Naive thymus-derived CD4-positive, alpha-beta T cell (primary cell): ENCODE measurements at regions not wholly inside any gene's neighbourhood (a gene's known extent, or its start where the extent isn't known, plus 50 kb on each side); places are given as distances from the start of the nearest gene placed in this dataset.

Experiments used
- ATAC-seq: fragments of 150-1000 bp; cut with Tn5 transposase; 2 replicates; pipeline ENCODE4 v1.10.0; 2021; ENCODE audit warnings: mild to moderate bottlenecking, moderate library complexity
- CTCF ChIA-PET: fragments of 350-600 bp; sonication (Branson Sonifier 250); formaldehyde crosslinking; loops from one replicate; lab custom pipeline; 2021; ENCODE audit warnings: antibody characterized with exemption; lab: Charles Lee
- POLR2A ChIA-PET: fragments of 350-600 bp; sonication (Branson Sonifier 250); formaldehyde crosslinking; loops from one replicate; lab custom pipeline; 2021; ENCODE audit warnings: antibody characterized with exemption, inconsistent platforms; lab: Charles Lee
- DNase-seq, 9 donors: peaks; one replicate each; pipeline versions ENCODE4 v3.0.0 to v3.0.0-alpha.2; 2020 to 2022; ENCODE audit warnings: mixed read lengths in 1 of 9
- H3K27ac ChIP-seq: one replicate; pipeline ENCODE4 v1.7.0; 2013; ENCODE audit warnings: mild to moderate bottlenecking, low read depth, low read length, moderate library complexity
- H3K27me3 ChIP-seq, 2 donors: one replicate each; pipeline ENCODE4 v1.7.0; 2013; ENCODE audit warnings: low read length in 2 of 2, mild to moderate bottlenecking in 2 of 2, moderate library complexity in 2 of 2; ENCODE audit not compliant: control insufficient read depth in 2 of 2, insufficient read depth in 2 of 2
- H3K36me3 ChIP-seq, 3 experiments: 1 replicate in 2 of 3; 2 replicates in 1 of 3; pipeline ENCODE4 v1.7.0; 2013; ENCODE audit warnings: low read length in 3 of 3, mild to moderate bottlenecking in 3 of 3, moderate library complexity in 1 of 3; ENCODE audit not compliant: insufficient read depth in 3 of 3, control insufficient read depth in 2 of 3
- H3K4me1 ChIP-seq, 2 donors: one replicate each; pipeline ENCODE4 v1.7.0; 2013; ENCODE audit warnings: low read length in 2 of 2, mild to moderate bottlenecking in 2 of 2, moderate library complexity in 1 of 2; ENCODE audit not compliant: control insufficient read depth in 2 of 2, insufficient read depth in 2 of 2
- H3K4me3 ChIP-seq: 2 replicates; pipeline ENCODE4 v1.7.0; 2013; ENCODE audit warnings: mild to moderate bottlenecking, low read length
- H3K9me3 ChIP-seq, 3 experiments: 1 replicate in 2 of 3; 2 replicates in 1 of 3; pipeline ENCODE4 v1.7.0; 2013; ENCODE audit warnings: low read length in 3 of 3; ENCODE audit not compliant: control insufficient read depth in 2 of 3
- H3K27ac Mint-ChIP-seq, 9 donors: one replicate each; pipeline ENCODE4 v1.8.0; 2020 to 2022; ENCODE audit warnings: mixed read lengths in 9 of 9, mild to moderate bottlenecking in 8 of 9, moderate library complexity in 5 of 9, inconsistent platforms in 2 of 9
- H3K27me3 Mint-ChIP-seq, 5 donors: one replicate each; pipeline ENCODE4 v1.8.0; 2021 to 2022; ENCODE audit warnings: mixed read lengths in 5 of 5, mild to moderate bottlenecking in 1 of 5
- H3K36me3 Mint-ChIP-seq, 5 donors: one replicate each; pipeline ENCODE4 v1.8.0; 2020 to 2022; ENCODE audit warnings: mixed read lengths in 5 of 5, mild to moderate bottlenecking in 3 of 5, inconsistent platforms in 1 of 5
- H3K4me1 Mint-ChIP-seq, 7 donors: one replicate each; pipeline ENCODE4 v1.8.0; 2020 to 2022; ENCODE audit warnings: mixed read lengths in 7 of 7, mild to moderate bottlenecking in 3 of 7, inconsistent platforms in 1 of 7
- H3K4me3 Mint-ChIP-seq, 10 donors: one replicate each; pipeline ENCODE4 v1.8.0; 2020 to 2022; ENCODE audit warnings: mild to moderate bottlenecking in 10 of 10, mixed read lengths in 10 of 10, moderate library complexity in 6 of 10, inconsistent platforms in 2 of 10
- H3K9me3 Mint-ChIP-seq, 11 donors: one replicate each; pipeline ENCODE4 v1.8.0; 2020 to 2022; ENCODE audit warnings: mixed read lengths in 11 of 11, mild to moderate bottlenecking in 4 of 11, inconsistent platforms in 1 of 11, moderate library complexity in 1 of 11
- intact Hi-C, 2 donors: fragments of 100-400 bp; cut with micrococcal nuclease; formaldehyde crosslinking; loops; one replicate each; pipeline ENCODE4 v1.15.1; 2023

GRCh38 chr5:34530637-34531036 is 125.5 kb upstream of the RAI14 start:
- H3K9me3 Mint-ChIP-seq, result no peaks in the 10 kb centered on the region
- POLR2A ChIA-PET, result no interaction called here
- no peaks in the 10 kb centered on the region for H3K36me3 ChIP-seq
- H3K36me3 Mint-ChIP-seq, result no peaks in the 10 kb centered on the region
- no peaks in the 10 kb centered on the region for H3K9me3 ChIP-seq
- H3K27me3 ChIP-seq, result no peaks in the 10 kb centered on the region
- H3K4me1 Mint-ChIP-seq, result peaks cover 0 to 6% (median 0%) of the 10 kb centered on the region in 7 donors
- no peaks in the 10 kb centered on the region for H3K4me1 ChIP-seq
- intact Hi-C loops, result no loop called here
- ATAC-seq, result no peak
- no peak overlapping the region for H3K4me3 Mint-ChIP-seq
- CTCF ChIA-PET, result interaction anchor here (1.1 to 1.3 kb wide), 2 partner anchors 44 to 368 kb away, joined by 3 read pairs; no protein-coding TSS in a partner anchor
- H3K27ac ChIP-seq, result no peak overlapping the region
- no peak overlapping the region for H3K27ac Mint-ChIP-seq
- no peak for DNase-seq
- H3K27me3 Mint-ChIP-seq, result peaks cover 0 to 8% (median 0%) of the 10 kb centered on the region in 5 donors
- no peak overlapping the region for H3K4me3 ChIP-seq

- Histone ChIP-seq H3K9me3 (no peaks in the 10 kb centered on the region), H3K4me3 (no peak overlapping the region), H3K27ac (no peak overlapping the region), H3K36me3 (no peaks in the 10 kb centered on the region), H3K27me3 (no peaks in the 10 kb centered on the region), H3K4me1 (no peaks in the 10 kb centered on the region)
- ChIA-PET CTCF (interaction anchor here (0.5 to 1.1 kb wide), 2 partner anchors 23 to 366 kb away, joined by 3 to 4 read pairs; no protein-coding TSS in a partner anchor), POLR2A (no interaction called here)
- ATAC-seq (no peak), DNase-seq (no peak)
- Mint-ChIP-seq H3K4me3 (no peak overlapping the region), H3K27ac (no peak overlapping the region), H3K27me3 (peaks cover 0 to 8% (median 0%) of the 10 kb centered on the region in 5 donors), H3K36me3 (no peaks in the 10 kb centered on the region), H3K4me1 (peaks cover 0 to 6% (median 0%) of the 10 kb centered on the region in 7 donors), H3K9me3 (no peaks in the 10 kb centered on the region)
- intact Hi-C loops, result no loop called here
Observed at GRCh38 chr5:34531751-34532360, 124.3 kb upstream of the RAI14 start.

GRCh38 chr5:34533582-34534522 is 122.3 kb upstream of the RAI14 start:
- Histone ChIP-seq H3K36me3 (no peaks in the 10 kb centered on the region), H3K27me3 (no peaks in the 10 kb centered on the region), H3K27ac (no peak overlapping the region), H3K4me3 (no peak overlapping the region), H3K4me1 (no peaks in the 10 kb centered on the region), H3K9me3 (no peaks in the 10 kb centered on the region)
- H3K4me1 Mint-ChIP-seq, result peaks cover 0 to 6% (median 0%) of the 10 kb centered on the region in 7 donors
- H3K27me3 Mint-ChIP-seq, result peaks cover 0 to 13% (median 6%) of the 10 kb centered on the region in 5 donors
- no peak for DNase-seq
- no peak for ATAC-seq
- ChIA-PET POLR2A (no interaction called here), CTCF (interaction anchor here (1.3 kb wide), 1 partner anchor 10 kb away, joined by 3 read pairs; no protein-coding TSS in a partner anchor)
- H3K36me3 Mint-ChIP-seq, result no peaks in the 10 kb centered on the region
- H3K9me3 Mint-ChIP-seq, result no peaks in the 10 kb centered on the region
- no peak overlapping the region for H3K4me3 Mint-ChIP-seq
- no peak overlapping the region for H3K27ac Mint-ChIP-seq
- intact Hi-C loops, result no loop called here

GRCh38 chr5:34534523-34535103 is 121.5 kb upstream of the RAI14 start:
- Histone ChIP-seq H3K27ac (no peak overlapping the region), H3K27me3 (no peaks in the 10 kb centered on the region), H3K4me1 (no peaks in the 10 kb centered on the region), H3K36me3 (no peaks in the 10 kb centered on the region), H3K4me3 (no peak overlapping the region), H3K9me3 (no peaks in the 10 kb centered on the region)
- ChIA-PET CTCF (interaction anchor here (1.3 kb wide), 1 partner anchor 11 kb away, joined by 3 read pairs; no protein-coding TSS in a partner anchor), POLR2A (no interaction called here)
- Mint-ChIP-seq H3K27me3 (peaks cover 3 to 20% (median 14%) of the 10 kb centered on the region in 5 donors), H3K9me3 (peaks cover 0 to 4% (median 0%) of the 10 kb centered on the region in 11 donors), H3K4me3 (no peak overlapping the region), H3K4me1 (peaks cover 0 to 6% (median 0%) of the 10 kb centered on the region in 7 donors), H3K27ac (no peak overlapping the region), H3K36me3 (peaks cover 0 to 4% (median 0%) of the 10 kb centered on the region in 5 donors)
- DNase-seq (no peak), ATAC-seq (no peak)
- intact Hi-C loops, result no loop called here

- Histone ChIP-seq H3K36me3 (no peaks in the 10 kb centered on the region), H3K4me1 (no peaks in the 10 kb centered on the region), H3K27me3 (no peaks in the 10 kb centered on the region), H3K4me3 (no peak overlapping the region), H3K9me3 (no peaks in the 10 kb centered on the region), H3K27ac (no peak overlapping the region)
- intact Hi-C loops, result no loop called here
- H3K27ac Mint-ChIP-seq, result no peak overlapping the region
- peaks cover 0 to 4% (median 0%) of the 10 kb centered on the region in 5 donors for H3K36me3 Mint-ChIP-seq
- peaks cover 0 to 4% (median 0%) of the 10 kb centered on the region in 11 donors for H3K9me3 Mint-ChIP-seq
- no peak overlapping the region for H3K4me3 Mint-ChIP-seq
- CTCF ChIA-PET, result interaction anchor here (0.6 kb wide), 1 partner anchor 369 kb away, joined by 4 read pairs; no protein-coding TSS in a partner anchor
- H3K27me3 Mint-ChIP-seq, result peaks cover 3 to 27% (median 21%) of the 10 kb centered on the region in 5 donors
- DNase-seq, result no peak
- ATAC-seq, result no peak
- POLR2A ChIA-PET, result no interaction called here
- peaks cover 0 to 6% (median 0%) of the 10 kb centered on the region in 7 donors for H3K4me1 Mint-ChIP-seq
Observed at GRCh38 chr5:34535433-34535832, 120.7 kb upstream of the RAI14 start.

GRCh38 chr5:34535944-34536623 is 120.0 kb upstream of the RAI14 start:
- Histone ChIP-seq H3K4me3 (no peak overlapping the region), H3K4me1 (no peaks in the 10 kb centered on the region), H3K36me3 (no peaks in the 10 kb centered on the region), H3K9me3 (no peaks in the 10 kb centered on the region), H3K27ac (no peak overlapping the region), H3K27me3 (no peaks in the 10 kb centered on the region)
- ChIA-PET CTCF (interaction anchor here (0.6 kb wide), 1 partner anchor 368 kb away, joined by 4 read pairs; no protein-coding TSS in a partner anchor), POLR2A (no interaction called here)
- Mint-ChIP-seq H3K27ac (no peak overlapping the region), H3K4me1 (peaks cover 0 to 6% (median 0%) of the 10 kb centered on the region in 7 donors), H3K36me3 (peaks cover 0 to 4% (median 0%) of the 10 kb centered on the region in 5 donors), H3K9me3 (peaks cover 0 to 4% (median 0%) of the 10 kb centered on the region in 11 donors), H3K4me3 (no peak overlapping the region), H3K27me3 (peaks cover 4 to 33% (median 27%) of the 10 kb centered on the region in 5 donors)
- intact Hi-C loops, result no loop called here
- ATAC-seq, result no peak
- no peak for DNase-seq
